Thymus (tissue), 11 donors: ENCODE measurements at regions not wholly inside any gene's neighbourhood (a gene's known extent, or its start where the extent isn't known, plus 50 kb on each side); places are given as distances from the start of the nearest gene placed in this dataset.

Experiments
- DNase-seq, 9 donors: peaks; one replicate each; pipeline ENCODE4 v3.0.0-alpha.2; 2013; ENCODE audit warnings: low spot score in 9 of 9, low read depth in 6 of 9, missing footprints in 1 of 9
- H3K27ac ChIP-seq, 2 donors: one replicate each; pipeline ENCODE4 v1.5.1; 2013; ENCODE audit warnings: control low read depth in 1 of 2, low read depth in 1 of 2, low read length in 1 of 2, mild to moderate bottlenecking in 1 of 2, moderate library complexity in 1 of 2
- H3K27me3 ChIP-seq, 2 donors: one replicate each; pipeline ENCODE4 v1.5.1; 2013; ENCODE audit warnings: low read length in 1 of 2; ENCODE audit not compliant: control insufficient read depth in 2 of 2, insufficient read depth in 1 of 2
- H3K36me3 ChIP-seq, 2 donors: one replicate each; pipeline ENCODE4 v1.5.1; 2013; ENCODE audit warnings: low read length in 1 of 2, mild to moderate bottlenecking in 1 of 2, moderate library complexity in 1 of 2; ENCODE audit not compliant: control insufficient read depth in 2 of 2, insufficient read depth in 2 of 2
- H3K4me1 ChIP-seq, 2 donors: one replicate each; pipeline ENCODE4 v1.5.1; 2013; ENCODE audit warnings: low read length in 2 of 2; ENCODE audit not compliant: control insufficient read depth in 2 of 2, insufficient read depth in 2 of 2
- H3K4me3 ChIP-seq, 2 donors: one replicate each; pipeline ENCODE4 v1.5.1; 2013; ENCODE audit warnings: low read length in 2 of 2, control low read depth in 1 of 2, mild to moderate bottlenecking in 1 of 2
- H3K9me3 ChIP-seq, 2 donors: one replicate each; pipeline ENCODE4 v1.5.1; 2013; ENCODE audit warnings: low read length in 1 of 2, mild to moderate bottlenecking in 1 of 2; ENCODE audit not compliant: control insufficient read depth in 2 of 2, insufficient read depth in 1 of 2
- WGBS: extraction: QIAGEN DNeasy Blood & Tissue Kit; methylation state at CpG from one replicate; pipeline ENCODE4 v1.1.7; 2013; 5-methylcytosine and 5-hydroxymethylcytosine counted together
- donor health status: healthy.

DNA sequence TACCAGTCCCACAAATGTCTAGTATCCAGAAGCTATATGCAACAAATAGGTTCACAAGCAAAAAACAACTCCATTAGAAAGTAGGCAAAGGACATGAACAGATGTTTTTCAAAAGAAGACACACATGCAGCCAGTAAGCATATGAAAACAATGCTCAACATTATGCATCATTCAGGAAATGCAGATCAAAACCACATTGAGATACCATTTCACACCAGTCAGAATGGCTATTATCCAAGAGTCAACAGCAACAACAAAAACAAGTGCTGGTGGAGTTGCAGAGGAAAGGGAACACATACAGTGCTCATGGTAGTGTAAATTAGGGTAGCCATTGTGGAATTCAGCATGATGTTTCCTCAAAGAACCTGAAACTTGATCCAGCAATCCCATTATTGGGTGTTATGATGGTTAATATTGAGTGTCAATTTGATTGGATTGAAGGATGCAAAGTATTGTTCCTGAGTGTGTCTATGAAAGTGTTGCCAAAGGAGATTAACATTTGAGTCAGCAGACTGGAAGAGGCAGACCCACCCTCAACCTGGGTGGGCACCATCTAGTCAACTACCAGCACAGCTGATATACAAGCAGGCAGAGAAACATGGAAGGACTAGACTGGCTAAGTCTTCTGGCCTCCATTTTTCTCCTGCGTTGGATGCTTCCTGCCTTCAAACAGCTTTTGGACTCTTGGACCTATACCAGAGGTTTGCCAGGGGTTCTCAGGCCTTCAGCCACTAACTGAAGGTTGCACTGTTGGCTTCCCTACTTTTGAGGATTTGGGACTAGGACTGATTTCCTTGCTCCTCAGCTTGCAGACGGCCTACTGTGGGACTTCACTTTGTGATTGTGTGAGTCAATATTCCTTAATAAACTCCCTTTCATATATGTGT is 218.4 kb upstream of the SEMA3D start:
- H3K27me3 ChIP-seq: no peaks in the 10 kb centered on the region
- 96% methylated on average over 2 of the region's 2 CpGs for WGBS
- no peak overlapping the region for H3K4me3 ChIP-seq
- no peaks in the 10 kb centered on the region for H3K4me1 ChIP-seq
- no peak overlapping the region for H3K27ac ChIP-seq
- no peak for DNase-seq
- H3K36me3 ChIP-seq: no peaks in the 10 kb centered on the region
- no peaks in the 10 kb centered on the region for H3K9me3 ChIP-seq

DNA sequence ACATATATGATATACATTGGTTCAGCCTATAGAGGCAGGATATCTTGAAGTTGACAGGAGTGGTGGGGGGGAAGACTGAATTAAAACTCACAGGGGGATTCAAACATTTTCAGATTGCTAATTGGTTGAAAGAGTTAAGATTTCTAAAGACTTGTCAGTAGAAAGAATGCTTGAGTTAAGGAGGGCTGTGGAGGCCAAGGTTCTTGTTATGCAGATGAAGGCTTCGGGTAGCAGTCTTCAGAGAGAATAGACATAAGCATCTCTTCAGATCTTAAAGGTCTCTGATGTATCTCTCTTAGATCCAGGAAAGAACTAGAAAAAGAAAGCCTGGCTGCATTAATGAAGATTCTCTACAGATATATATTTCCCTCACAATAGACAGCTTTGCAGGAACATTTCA is 209.8 kb upstream of the SEMA3D start:
- Histone ChIP-seq H3K27me3 (no peaks in the 10 kb centered on the region), H3K4me1 (no peaks in the 10 kb centered on the region), H3K36me3 (no peaks in the 10 kb centered on the region), H3K4me3 (no peak overlapping the region), H3K9me3 (peaks cover 0 to 3% of the 10 kb centered on the region in 2 donors), H3K27ac (no peak overlapping the region)
- no peak for DNase-seq
- 92% methylated on average over 1 of the region's 1 CpG for WGBS

DNA sequence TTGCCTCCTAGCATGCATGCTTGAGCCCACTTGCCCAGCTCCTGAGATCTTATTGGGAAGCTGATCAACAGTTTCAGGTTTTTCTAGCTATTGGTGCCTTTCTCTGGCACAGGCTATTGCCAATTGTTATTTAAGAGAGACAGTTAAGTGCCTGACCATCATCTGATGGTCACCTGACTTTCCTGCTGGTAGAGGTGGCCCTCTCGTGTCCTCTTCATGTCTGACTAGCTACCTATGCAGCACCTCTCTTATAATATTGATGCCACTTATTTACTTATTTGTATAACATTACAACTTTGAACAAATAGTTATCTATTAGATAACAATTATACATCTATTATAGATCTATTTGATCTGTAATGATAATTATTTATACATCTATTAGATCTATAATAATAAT is 205.9 kb upstream of the SEMA3D start:
- Histone ChIP-seq H3K9me3 (peaks cover 0 to 3% of the 10 kb centered on the region in 2 donors), H3K4me1 (no peaks in the 10 kb centered on the region), H3K4me3 (no peak overlapping the region), H3K27me3 (no peaks in the 10 kb centered on the region), H3K36me3 (no peaks in the 10 kb centered on the region), H3K27ac (no peak overlapping the region)
- no peak for DNase-seq
- WGBS: 87% methylated on average over 1 of the region's 1 CpG

DNA sequence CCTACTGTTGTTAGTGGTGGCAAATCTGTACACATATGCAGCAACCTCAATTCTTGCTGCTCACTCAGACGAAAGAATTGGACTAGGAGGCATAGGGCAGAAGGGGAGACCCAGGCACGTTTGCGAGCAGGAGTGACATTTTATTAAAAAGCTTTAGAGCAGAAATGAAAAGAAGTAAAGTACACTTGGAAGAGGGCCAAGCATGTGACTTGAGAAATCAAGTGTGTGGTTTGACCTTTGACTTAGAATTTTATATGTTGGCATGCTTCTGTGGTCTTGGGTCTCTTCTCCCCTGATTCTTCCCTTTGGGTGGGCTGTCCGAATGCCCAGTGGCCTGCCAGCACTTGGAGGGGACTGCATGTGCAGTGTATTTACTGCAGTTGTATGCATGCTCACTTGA is 205.5 kb upstream of the SEMA3D start:
- Histone ChIP-seq H3K27ac (no peak overlapping the region), H3K9me3 (peaks cover 0 to 3% of the 10 kb centered on the region in 2 donors), H3K4me3 (no peak overlapping the region), H3K36me3 (no peaks in the 10 kb centered on the region), H3K4me1 (no peaks in the 10 kb centered on the region), H3K27me3 (no peaks in the 10 kb centered on the region)
- no peak for DNase-seq
- 84% methylated on average over 4 of the region's 4 CpGs for WGBS

DNA sequence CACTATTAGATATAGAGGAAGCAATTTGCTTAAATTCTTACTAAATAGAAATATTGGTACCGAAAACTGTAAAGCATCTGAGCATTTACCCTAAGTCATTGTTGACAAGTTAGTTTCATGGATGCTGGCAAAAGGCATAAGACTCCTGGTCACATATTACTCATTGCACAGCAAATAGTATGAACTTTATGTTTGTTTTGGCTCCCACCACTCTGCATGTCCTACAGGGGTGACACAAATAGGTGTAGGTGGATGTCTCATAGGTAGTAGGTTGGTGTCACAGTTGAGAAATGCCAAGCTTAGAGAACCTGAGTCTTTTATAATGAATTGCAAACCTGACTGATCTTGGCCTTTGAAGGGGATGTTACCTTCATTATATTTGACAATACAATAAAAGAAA is 199.6 kb upstream of the SEMA3D start:
- Histone ChIP-seq H3K27me3 (no peaks in the 10 kb centered on the region), H3K4me3 (no peak overlapping the region), H3K36me3 (no peaks in the 10 kb centered on the region), H3K9me3 (no peaks in the 10 kb centered on the region), H3K4me1 (no peaks in the 10 kb centered on the region), H3K27ac (no peak overlapping the region)
- no peak for DNase-seq
- 88% methylated on average over 1 of the region's 1 CpG for WGBS

DNA sequence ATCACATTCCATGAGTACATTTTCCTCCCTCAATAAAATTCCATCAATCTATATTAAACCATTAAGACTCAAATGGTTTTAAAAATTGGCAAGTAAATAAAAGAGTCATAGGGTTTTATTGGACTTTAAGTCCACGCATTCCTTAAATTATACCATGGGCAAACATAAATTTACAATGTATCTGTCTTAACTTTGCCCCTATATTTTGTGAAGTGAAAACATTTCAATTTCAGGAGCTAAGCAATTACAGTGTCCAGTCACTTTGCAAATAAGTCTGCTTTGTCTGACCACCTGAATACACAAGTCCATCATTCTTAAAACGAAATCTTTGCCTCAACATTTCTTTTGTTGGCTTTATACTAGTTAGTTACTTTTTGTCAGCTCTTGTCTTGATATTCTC is 197.5 kb upstream of the SEMA3D start:
- H3K9me3 ChIP-seq: no peaks in the 10 kb centered on the region
- H3K27ac ChIP-seq: no peak overlapping the region
- no peaks in the 10 kb centered on the region for H3K4me1 ChIP-seq
- no peaks in the 10 kb centered on the region for H3K36me3 ChIP-seq
- H3K4me3 ChIP-seq: no peak overlapping the region
- H3K27me3 ChIP-seq: no peaks in the 10 kb centered on the region
- DNase-seq: no peak
- 87% methylated on average over 2 of the region's 2 CpGs for WGBS

GRCh38 chr7:85381212-85381611 is 194.4 kb upstream of the SEMA3D start:
- Histone ChIP-seq H3K36me3 (no peaks in the 10 kb centered on the region), H3K27ac (no peak overlapping the region), H3K27me3 (no peaks in the 10 kb centered on the region), H3K4me3 (no peak overlapping the region), H3K4me1 (no peaks in the 10 kb centered on the region), H3K9me3 (no peaks in the 10 kb centered on the region)
- WGBS: 97% methylated on average over 16 of the region's 16 CpGs
- DNase-seq: no peak

DNA sequence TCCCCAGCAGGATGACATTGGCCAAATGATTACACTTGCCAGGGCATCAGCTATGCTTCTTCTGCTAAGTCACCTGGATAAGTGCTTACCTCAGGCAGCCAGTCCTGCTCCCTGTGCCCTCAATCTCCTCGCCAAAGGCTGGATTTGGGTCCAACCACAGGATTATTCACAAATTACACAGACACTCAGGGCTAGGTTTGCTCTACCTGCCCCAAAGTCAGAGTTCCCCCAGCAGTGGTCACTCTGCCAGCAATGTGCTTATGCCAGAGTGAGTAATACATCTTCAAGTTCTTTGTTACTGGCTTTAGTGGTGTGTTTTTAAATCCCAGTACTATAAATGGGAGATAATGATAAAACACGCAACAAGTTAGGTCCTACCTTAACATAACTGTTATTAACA is 189.7 kb upstream of the SEMA3D start:
- Histone ChIP-seq H3K4me1 (no peaks in the 10 kb centered on the region), H3K36me3 (no peaks in the 10 kb centered on the region), H3K9me3 (no peaks in the 10 kb centered on the region), H3K27me3 (no peaks in the 10 kb centered on the region), H3K4me3 (no peak overlapping the region), H3K27ac (no peak overlapping the region)
- WGBS: 89% methylated on average over 2 of the region's 2 CpGs
- no peak for DNase-seq

DNA sequence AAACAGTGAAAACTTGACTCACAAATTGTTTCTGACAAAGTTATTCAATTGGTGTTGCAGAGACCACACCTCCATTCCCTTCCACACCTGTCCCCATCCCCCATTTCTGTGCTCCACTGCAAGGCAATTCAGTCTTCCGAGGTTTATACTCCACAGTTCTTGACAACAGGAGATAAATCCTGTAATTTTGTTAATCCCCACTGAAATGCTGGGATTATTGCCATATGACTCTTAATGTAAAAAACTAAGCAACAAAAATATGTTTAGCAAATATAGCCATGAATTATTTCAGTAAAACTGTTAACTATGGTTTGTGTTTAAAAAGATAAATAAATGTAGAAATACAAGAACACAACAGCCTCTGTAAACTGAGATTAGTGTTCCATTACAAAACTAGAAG is 170.1 kb upstream of the SEMA3D start:
- Histone ChIP-seq H3K27ac (no peak overlapping the region), H3K36me3 (no peaks in the 10 kb centered on the region), H3K4me3 (no peak overlapping the region), H3K27me3 (no peaks in the 10 kb centered on the region), H3K9me3 (no peaks in the 10 kb centered on the region), H3K4me1 (no peaks in the 10 kb centered on the region)
- WGBS: 93% methylated on average over 1 of the region's 1 CpG
- no peak for DNase-seq
